GM23248 (cell line): ENCODE measurements at regions not wholly inside any gene's neighbourhood (a gene's known extent, or its start where the extent isn't known, plus 50 kb on each side); places are given as distances from the start of the nearest gene placed in this dataset.
"Not testable (repeated sequence)": the region's sequence is repeated elsewhere in the genome, so short reads cannot be mapped to it uniquely, and the experiment has no call there.

Experiments used
- DNase-seq: peaks from one replicate; pipeline ENCODE4 v3.0.0-alpha.2; 2015
- H2AFZ ChIP-seq: fragments of 200-600 bp; sonication (generic); 2 replicates; pipeline ENCODE4 v1.6.1; 2016; ENCODE audit warnings: antibody characterized with exemption
- H3F3A ChIP-seq: fragments of 200-600 bp; sonication (generic); 2 replicates; pipeline ENCODE4 v1.6.1; 2016; ENCODE audit warnings: mild to moderate bottlenecking, antibody characterized with exemption, mixed run types; ENCODE audit not compliant: insufficient read depth
- H3K27ac ChIP-seq: fragments of 200-600 bp; sonication (generic); 2 replicates; pipeline ENCODE4 v1.5.1; 2016; ENCODE audit warnings: mild to moderate bottlenecking
- H3K27me3 ChIP-seq: fragments of 200-600 bp; sonication (generic); replicated peaks from 2 replicates; pipeline ENCODE4 v1.6.1; 2016; ENCODE audit warnings: mild to moderate bottlenecking; ENCODE audit not compliant: insufficient read depth
- H3K36me3 ChIP-seq: fragments of 200-600 bp; sonication (generic); 2 replicates; pipeline ENCODE4 v1.6.1; 2016; ENCODE audit warnings: low read depth, mild to moderate bottlenecking
- H3K4me1 ChIP-seq: fragments of 200-600 bp; sonication (generic); 2 replicates; pipeline ENCODE4 v1.6.1; 2016; ENCODE audit warnings: mild to moderate bottlenecking; ENCODE audit not compliant: insufficient read depth
- H3K4me2 ChIP-seq: fragments of 200-600 bp; sonication (generic); one replicate; pipeline ENCODE4 v1.6.1; 2016; ENCODE audit warnings: mild to moderate bottlenecking; ENCODE audit not compliant: unreplicated experiment
- H3K4me3 ChIP-seq: fragments of 200-600 bp; sonication (generic); 2 replicates; pipeline ENCODE4 v1.5.1; 2016; ENCODE audit warnings: mild to moderate bottlenecking
- H3K79me2 ChIP-seq: fragments of 200-600 bp; sonication (generic); 2 replicates; pipeline ENCODE4 v1.6.1; 2016; ENCODE audit warnings: mild to moderate bottlenecking; ENCODE audit not compliant: insufficient read depth
- H3K9ac ChIP-seq: fragments of 200-600 bp; sonication (generic); 2 replicates; pipeline ENCODE4 v1.6.1; 2016; ENCODE audit warnings: mild to moderate bottlenecking
- H3K9me2 ChIP-seq: fragments of 200-600 bp; sonication (generic); 2 replicates; pipeline ENCODE4 v1.6.1; 2016; ENCODE audit warnings: mixed run types, mild to moderate bottlenecking, moderate library complexity; ENCODE audit not compliant: insufficient read depth
- H3K9me3 ChIP-seq: fragments of 200-600 bp; sonication (generic); one replicate; pipeline ENCODE4 v1.6.1; 2017; ENCODE audit warnings: low read depth
- H4K20me1 ChIP-seq: fragments of 200-600 bp; sonication (generic); 2 replicates; pipeline ENCODE4 v1.6.0; 2016; ENCODE audit not compliant: insufficient read depth
- EZH2 ChIP-seq: fragments of 200-600 bp; sonication (generic); IDR thresholded peaks from 2 replicates; pipeline ENCODE4 v1.6.1; 2018; ENCODE audit warnings: antibody characterized with exemption, mild to moderate bottlenecking; ENCODE audit not compliant: insufficient read depth, poor library complexity, severe bottlenecking
- EZH2phosphoT487 ChIP-seq: fragments of 200-600 bp; sonication (generic); IDR thresholded peaks from 2 replicates; pipeline ENCODE4 v1.6.1; 2018; ENCODE audit warnings: antibody characterized with exemption, moderate library complexity, mild to moderate bottlenecking, low read depth; ENCODE audit not compliant: insufficient read depth
- WGBS, 2 experiments: methylation state at CpG; one replicate each; pipeline ENCODE4 v1.1.6; 2015 to 2017; ENCODE audit warnings: low lambda C conversion rate in 2 of 2, low coverage in 1 of 2; ENCODE audit errors: missing lambda C conversion rate in 2 of 2; 5-methylcytosine and 5-hydroxymethylcytosine counted together
- in situ Hi-C: fragments of 300-500 bp; cut with MboI; formaldehyde crosslinking; loops from 2 replicates; pipeline ENCODE4 v1.15.0; 2020

GRCh38 chr22:44642096-44642644, 59.8 kb upstream of the PRR5 start:
- no peaks in the 10 kb centered on the region for H3K27me3 ChIP-seq
- in situ Hi-C loops = no loop called here
- no peak for TF ChIP-seq EZH2

GRCh38 chr22:44640618-44641155, 61.3 kb upstream of the PRR5 start:
- H2AFZ ChIP-seq = no peak overlapping the region

More at GRCh38 chr22:44642096-44642644, 59.8 kb upstream of the PRR5 start:
- Histone ChIP-seq H3K36me3 (no peaks in the 10 kb centered on the region), H3K4me3 (no peak overlapping the region), H3K9me2 (no peaks in the 10 kb centered on the region), H3F3A (peaks cover 20% of the 10 kb centered on the region), H3K9me3 (no peaks in the 10 kb centered on the region), H2AFZ (no peak overlapping the region), H3K9ac (no peak overlapping the region), H3K79me2 (no peaks in the 10 kb centered on the region), H3K27ac (no peak overlapping the region), H3K4me1 (peaks cover 12% of the 10 kb centered on the region), H4K20me1 (no peaks in the 10 kb centered on the region), H3K4me2 (no peak overlapping the region)
- 82 to 83% methylated on average over 10 of the region's 10 CpGs for WGBS, 2 experiments
- no peak for DNase-seq

GRCh38 chr22:44639891-44640617, 62.0 kb upstream of the PRR5 start:
- peaks cover 12% of the 10 kb centered on the region for H3K4me1 ChIP-seq
- no peaks in the 10 kb centered on the region for H3K79me2 ChIP-seq
- H3K9me2 ChIP-seq = no peaks in the 10 kb centered on the region
- H3K27me3 ChIP-seq = no peaks in the 10 kb centered on the region
- no peaks in the 10 kb centered on the region for H4K20me1 ChIP-seq
- H3K27ac ChIP-seq = no peak overlapping the region
- no peak for TF ChIP-seq EZH2phosphoT487
- no peak for TF ChIP-seq EZH2
- no peak for DNase-seq
- H3K36me3 ChIP-seq = no peaks in the 10 kb centered on the region
- H3K9me3 ChIP-seq = no peaks in the 10 kb centered on the region
- no peak overlapping the region for H3K4me3 ChIP-seq
- peak overlapping the region; percentile 83; the same call in 1 of the 2 replicates for H3K9ac ChIP-seq
- in situ Hi-C loops = no loop called here
- WGBS, 2 experiments = 43% methylated on average over 9 to 12 of the region's 12 CpGs
- peaks cover 20% of the 10 kb centered on the region for H3F3A ChIP-seq
- no peak overlapping the region for H2AFZ ChIP-seq
- H3K4me2 ChIP-seq = no peak overlapping the region

More at GRCh38 chr22:44640618-44641155, 61.3 kb upstream of the PRR5 start:
- no peak for DNase-seq
- no peak overlapping the region for H3K27ac ChIP-seq
- WGBS, 2 experiments = 77% methylated on average over 12 of the region's 12 CpGs
- H3K4me3 ChIP-seq = no peak overlapping the region
- H4K20me1 ChIP-seq = no peaks in the 10 kb centered on the region
- H3K27me3 ChIP-seq = no peaks in the 10 kb centered on the region
- H3K9me2 ChIP-seq = no peaks in the 10 kb centered on the region
- H3K4me2 ChIP-seq = no peak overlapping the region
- in situ Hi-C loops = no loop called here
- no peak for TF ChIP-seq EZH2phosphoT487
- no peak for TF ChIP-seq EZH2
- peaks cover 20% of the 10 kb centered on the region for H3F3A ChIP-seq
- H3K36me3 ChIP-seq = no peaks in the 10 kb centered on the region
- peaks cover 12% of the 10 kb centered on the region for H3K4me1 ChIP-seq
- no peaks in the 10 kb centered on the region for H3K9me3 ChIP-seq
- H3K79me2 ChIP-seq = no peaks in the 10 kb centered on the region
- H3K9ac ChIP-seq = no peak overlapping the region

- TF ChIP-seq EZH2 (no peak), EZH2phosphoT487 (no peak)
- H3K4me1 ChIP-seq = peaks cover 12% of the 10 kb centered on the region
- peak; percentile 78 for DNase-seq
- peak overlapping the region; percentile 83 for H3K9ac ChIP-seq
- peak overlapping the region; percentile 94 for H3K27ac ChIP-seq
- H3F3A ChIP-seq = peaks cover 19% of the 10 kb centered on the region
- no peaks in the 10 kb centered on the region for H3K9me2 ChIP-seq
- no peaks in the 10 kb centered on the region for H3K79me2 ChIP-seq
- peak overlapping the region; percentile 81 for H2AFZ ChIP-seq
- H3K27me3 ChIP-seq = no peaks in the 10 kb centered on the region
- 12 to 13% methylated on average over 34 of the region's 34 CpGs for WGBS, 2 experiments
- H3K36me3 ChIP-seq = no peaks in the 10 kb centered on the region
- H3K4me2 ChIP-seq = peak overlapping the region; percentile 71
- H4K20me1 ChIP-seq = no peaks in the 10 kb centered on the region
- in situ Hi-C loops = no loop called here
- H3K4me3 ChIP-seq = peak overlapping the region; percentile 33
- no peaks in the 10 kb centered on the region for H3K9me3 ChIP-seq
Observed at GRCh38 chr22:44638971-44639760, 62.8 kb upstream of the PRR5 start.

- H3K9me2 ChIP-seq, H3K27ac ChIP-seq, H3K27me3 ChIP-seq, H4K20me1 ChIP-seq, H3K9me3 ChIP-seq, in situ Hi-C loops, H2AFZ ChIP-seq, DNase-seq, H3K4me2 ChIP-seq, H3K36me3 ChIP-seq, H3K79me2 ChIP-seq, H3K4me3 ChIP-seq, H3F3A ChIP-seq, H3K9ac ChIP-seq: not testable (repeated sequence)
- 98 to 100% methylated on average over 3 of the region's 3 CpGs for WGBS, 2 experiments
- H3K4me1 ChIP-seq = peaks cover 12% of the 10 kb centered on the region
Observed at GRCh38 chr22:44636502-44637206, 65.3 kb upstream of the PRR5 start.

GRCh38 chr22:44635567-44635966, 66.4 kb upstream of the PRR5 start:
- H3K79me2 ChIP-seq, H4K20me1 ChIP-seq, H3K9ac ChIP-seq, H3F3A ChIP-seq, H3K9me3 ChIP-seq, H2AFZ ChIP-seq, DNase-seq, H3K9me2 ChIP-seq, H3K36me3 ChIP-seq, H3K27ac ChIP-seq, H3K27me3 ChIP-seq, in situ Hi-C loops, H3K4me3 ChIP-seq, H3K4me2 ChIP-seq: not testable (repeated sequence)
- WGBS, 2 experiments = 86 to 87% methylated on average over 9 of the region's 9 CpGs
- H3K4me1 ChIP-seq = peaks cover 12% of the 10 kb centered on the region
